H9 (cell line): ENCODE measurements at regions not wholly inside any gene's neighbourhood (a gene's known extent, or its start where the extent isn't known, plus 50 kb on each side); places are given as distances from the start of the nearest gene placed in this dataset.

Source experiments
- DNase-seq: peaks from one replicate; pipeline ENCODE4 v3.0.0-alpha.2; 2017
- H2AFZ ChIP-seq: one replicate; pipeline ENCODE4 v1.6.1; 2013; ENCODE audit warnings: mild to moderate bottlenecking, low read length, control low read depth, moderate library complexity
- H2AK5ac ChIP-seq: 2 replicates; pipeline ENCODE4 v1.6.1; 2013; ENCODE audit warnings: low read length, control low read depth, mixed read lengths; ENCODE audit not compliant: insufficient read length
- H2BK120ac ChIP-seq: one replicate; pipeline ENCODE4 v1.6.1; 2013; ENCODE audit warnings: low read depth, mild to moderate bottlenecking, low read length, control low read depth, inconsistent platforms; ENCODE audit not compliant: poor library complexity, severe bottlenecking
- H2BK12ac ChIP-seq: 2 replicates; pipeline ENCODE4 v1.6.1; 2013; ENCODE audit warnings: low read length, control low read depth, mixed read lengths, low read depth; ENCODE audit not compliant: insufficient read length
- H2BK15ac ChIP-seq: 2 replicates; pipeline ENCODE4 v1.6.1; 2013; ENCODE audit warnings: low read depth, low read length, control low read depth
- H2BK20ac ChIP-seq: one replicate; pipeline ENCODE4 v1.6.1; 2013; ENCODE audit warnings: low read depth, mild to moderate bottlenecking, low read length, control low read depth, inconsistent platforms; ENCODE audit not compliant: poor library complexity, severe bottlenecking
- H2BK5ac ChIP-seq: 2 replicates; pipeline ENCODE4 v1.6.1; 2013; ENCODE audit warnings: low read length, control low read depth, mixed read lengths; ENCODE audit not compliant: insufficient read length
- H3K14ac ChIP-seq: 2 replicates; pipeline ENCODE4 v1.6.1; 2013; ENCODE audit warnings: low read length, control low read depth; ENCODE audit not compliant: insufficient read depth
- H3K18ac ChIP-seq: 2 replicates; pipeline ENCODE4 v1.6.1; 2013; ENCODE audit warnings: low read depth, mild to moderate bottlenecking, mixed read lengths, low read length, control low read depth; ENCODE audit not compliant: insufficient read length
- H3K23ac ChIP-seq: 2 replicates; pipeline ENCODE4 v1.6.1; 2013; ENCODE audit warnings: low read length, control low read depth, mixed read lengths, low read depth; ENCODE audit not compliant: insufficient read length
- H3K23me2 ChIP-seq: 2 replicates; pipeline ENCODE4 v1.6.1; 2013; ENCODE audit warnings: low read depth, mild to moderate bottlenecking, mixed read lengths, low read length, control low read depth; ENCODE audit not compliant: insufficient read length, poor library complexity, severe bottlenecking
- H3K27ac ChIP-seq: 2 replicates; pipeline ENCODE4 v1.5.1; 2013; ENCODE audit warnings: low read length, control low read depth, mixed read lengths, low read depth; ENCODE audit not compliant: insufficient read length
- H3K27me3 ChIP-seq: 2 replicates; pipeline ENCODE4 v1.6.1; 2013; ENCODE audit warnings: low read length, control low read depth, inconsistent platforms; ENCODE audit not compliant: insufficient read depth
- H3K4ac ChIP-seq: 2 replicates; pipeline ENCODE4 v1.6.1; 2013; ENCODE audit warnings: low read depth, mild to moderate bottlenecking, control low read depth, inconsistent platforms, low read length, moderate library complexity
- H3K4me1 ChIP-seq: 2 replicates; pipeline ENCODE4 v1.6.1; 2013; ENCODE audit warnings: low read length, control low read depth, inconsistent platforms; ENCODE audit not compliant: insufficient read depth
- H3K4me2 ChIP-seq: 2 replicates; pipeline ENCODE4 v1.6.1; 2013; ENCODE audit warnings: low read length, control low read depth, mixed read lengths; ENCODE audit not compliant: insufficient read length, insufficient read depth
- H3K56ac ChIP-seq: 2 replicates; pipeline ENCODE4 v1.6.1; 2013; ENCODE audit warnings: low read depth, mild to moderate bottlenecking, mixed read lengths, low read length, control low read depth; ENCODE audit not compliant: insufficient read length
- H3K79me1 ChIP-seq: 2 replicates; pipeline ENCODE4 v1.6.1; 2013; ENCODE audit warnings: low read depth, mild to moderate bottlenecking, moderate library complexity, low read length, control low read depth, inconsistent platforms; ENCODE audit not compliant: insufficient read depth, poor library complexity, severe bottlenecking
- H3K79me2 ChIP-seq: 2 replicates; pipeline ENCODE4 v1.6.1; 2013; ENCODE audit warnings: low read length, control low read depth, inconsistent platforms; ENCODE audit not compliant: insufficient read depth
- H3K9ac ChIP-seq: 2 replicates; pipeline ENCODE4 v1.6.1; 2013; ENCODE audit warnings: low read length, control low read depth, mixed read lengths; ENCODE audit not compliant: insufficient read length; ENCODE audit errors: extremely low read depth
- H3K9me3 ChIP-seq: one replicate; pipeline ENCODE4 v1.6.1; 2013; ENCODE audit warnings: low read depth, low read length, inconsistent platforms; ENCODE audit not compliant: control insufficient read depth
- H3T11ph ChIP-seq: one replicate; pipeline ENCODE4 v1.6.1; 2013; ENCODE audit warnings: mild to moderate bottlenecking, low read length, control low read depth, inconsistent platforms
- H4K20me1 ChIP-seq: one replicate; pipeline ENCODE4 v1.6.1; 2013; ENCODE audit not compliant: control insufficient read depth, insufficient read length, insufficient read depth
- H4K5ac ChIP-seq: 2 replicates; pipeline ENCODE4 v1.6.1; 2013; ENCODE audit warnings: low read depth, mild to moderate bottlenecking, mixed read lengths, low read length, control low read depth; ENCODE audit not compliant: insufficient read length
- H4K8ac ChIP-seq: replicated peaks from 2 replicates; pipeline ENCODE4 v1.6.1; 2013; ENCODE audit warnings: low read length, control low read depth, mixed read lengths, low read depth; ENCODE audit not compliant: insufficient read length
- H4K91ac ChIP-seq: 2 replicates; pipeline ENCODE4 v1.6.1; 2013; ENCODE audit warnings: low read depth, mild to moderate bottlenecking, moderate library complexity, mixed read lengths, low read length, control low read depth; ENCODE audit not compliant: insufficient read length
- H3K27ac Mint-ChIP-seq, 3 experiments: 2 replicates in 2 of 3; 3 replicates in 1 of 3; pipeline ENCODE4 v1.8.0; 2020 to 2021; ENCODE audit warnings: mixed read lengths in 3 of 3, mild to moderate bottlenecking in 1 of 3, moderate library complexity in 1 of 3
- H3K27me3 Mint-ChIP-seq: 2 replicates; pipeline ENCODE4 v1.8.0; 2021; ENCODE audit warnings: low read depth, mild to moderate bottlenecking, moderate library complexity, mixed read lengths
- H3K36me3 Mint-ChIP-seq, 3 experiments: 2 replicates in 2 of 3; 3 replicates in 1 of 3; pipeline ENCODE4 v1.8.0; 2020 to 2021; ENCODE audit warnings: low read depth in 3 of 3, mixed read lengths in 3 of 3; ENCODE audit not compliant: insufficient read depth in 1 of 3
- H3K4me1 Mint-ChIP-seq, 2 experiments: 2 replicates each; pipeline ENCODE4 v1.8.0; 2020; ENCODE audit warnings: mixed read lengths in 2 of 2
- H3K4me3 Mint-ChIP-seq, 2 experiments: 2 replicates in 1 of 2; 3 replicates in 1 of 2; pipeline ENCODE4 v1.8.0; 2020 to 2021; ENCODE audit warnings: mild to moderate bottlenecking in 2 of 2, mixed read lengths in 2 of 2, moderate library complexity in 1 of 2
- H3K9me3 Mint-ChIP-seq, 2 experiments: 2 replicates in 1 of 2; 3 replicates in 1 of 2; pipeline ENCODE4 v1.8.0; 2020; ENCODE audit warnings: mild to moderate bottlenecking in 2 of 2, mixed read lengths in 2 of 2, moderate library complexity in 1 of 2
- CTCF ChIP-seq: fragments of 200-600 bp; sonication (generic); conservative IDR thresholded peaks from 3 replicates; pipeline ENCODE4 v1.8.0; 2021; ENCODE audit warnings: antibody characterized with exemption, mild to moderate bottlenecking
- WGBS: extraction: QIAGEN DNeasy Blood & Tissue Kit; methylation state at CpG from one replicate; pipeline ENCODE4 v1.1.7; 2013; ENCODE audit warnings: missing lambda C conversion rate, low lambda C conversion rate, mixed read lengths; ENCODE audit not compliant: insufficient read length; ENCODE audit errors: extremely low coverage; 5-methylcytosine and 5-hydroxymethylcytosine counted together

GRCh38 chr2:58926112-58926511, 685.0 kb upstream of the FANCL start:
- Mint-ChIP-seq H3K27ac (no peak overlapping the region), H3K36me3 (no peaks in the 10 kb centered on the region; a peak in 1 of 7 replicates), H3K27me3 (no peaks in the 10 kb centered on the region), H3K4me1 (peaks cover 23 to 24% of the 10 kb centered on the region in 2 experiments), H3K9me3 (no peaks in the 10 kb centered on the region; a peak in 1 of 5 replicates), H3K4me3 (no peak overlapping the region)
- DNase-seq = no peak
- no peaks in the 10 kb centered on the region for H3K9me3 ChIP-seq
- WGBS = no CpG with 5 or more reads among the region's 5 CpGs
- H3K23me2 ChIP-seq = no peaks in the 10 kb centered on the region
- H3K56ac ChIP-seq = no peak overlapping the region
- H3K79me1 ChIP-seq = no peaks in the 10 kb centered on the region
- no peak overlapping the region for H2BK12ac ChIP-seq
- TF ChIP-seq CTCF = no peak
- no peaks in the 10 kb centered on the region for H3K79me2 ChIP-seq
- no peak overlapping the region for H4K91ac ChIP-seq
- peaks cover 5% of the 10 kb centered on the region; the same call in 1 of the 2 replicates for H3K4me1 ChIP-seq
- no peaks in the 10 kb centered on the region for H3K27me3 ChIP-seq
- no peak overlapping the region for H2BK5ac ChIP-seq
- no peak overlapping the region for H4K8ac ChIP-seq
- H3K27ac ChIP-seq = no peak overlapping the region
- H3T11ph ChIP-seq = no peak overlapping the region
- no peaks in the 10 kb centered on the region for H4K20me1 ChIP-seq
- H3K23ac ChIP-seq = no peak overlapping the region
- no peak overlapping the region for H3K9ac ChIP-seq
- no peak overlapping the region for H2BK15ac ChIP-seq
- H4K5ac ChIP-seq = no peak overlapping the region
- no peak overlapping the region for H2AFZ ChIP-seq
- no peak overlapping the region for H3K4me2 ChIP-seq
- no peak overlapping the region for H2BK120ac ChIP-seq
- H2AK5ac ChIP-seq = no peak overlapping the region
- no peak overlapping the region for H3K4ac ChIP-seq
- no peak overlapping the region for H3K14ac ChIP-seq
- no peak overlapping the region for H2BK20ac ChIP-seq
- H3K18ac ChIP-seq = no peak overlapping the region
